Esophagus muscularis mucosa (tissue), 4 donors: ENCODE measurements at regions not wholly inside any gene's neighbourhood (a gene's known extent, or its start where the extent isn't known, plus 50 kb on each side); places are given as distances from the start of the nearest gene placed in this dataset.

Source experiments
- DNase-seq: peaks from one replicate; pipeline ENCODE4 v3.0.0-alpha.2; 2017; ENCODE audit errors: extremely low spot score
- H3K27ac ChIP-seq, 4 donors: fragments of 200-600 bp; sonication (generic); replicated peaks in 1 of 4; 1 replicate in 3 of 4; 2 replicates in 1 of 4; pipeline ENCODE4 v1.5.1; 2016 to 2019; ENCODE audit warnings: mild to moderate bottlenecking in 1 of 4
- H3K27me3 ChIP-seq, 4 donors: fragments of 200-600 bp; sonication (generic); one replicate each; pipeline versions ENCODE4 v1.5.1 to v1.6.0; 2016 to 2019
- H3K36me3 ChIP-seq, 4 donors: fragments of 200-600 bp; sonication (generic); one replicate each; pipeline ENCODE4 v1.5.1; 2016 to 2019
- H3K4me1 ChIP-seq, 4 donors: fragments of 200-600 bp; sonication (generic); one replicate each; pipeline ENCODE4 v1.5.1; 2016 to 2019
- H3K4me3 ChIP-seq, 4 donors: fragments of 200-600 bp; sonication (generic); 1 replicate in 2 of 4; 2 replicates in 2 of 4; pipeline ENCODE4 v1.5.1; 2016 to 2019; ENCODE audit warnings: mild to moderate bottlenecking in 4 of 4, moderate library complexity in 1 of 4
- H3K9me3 ChIP-seq, 4 donors: fragments of 200-600 bp; sonication (generic); 1 replicate in 3 of 4; 2 replicates in 1 of 4; pipeline ENCODE4 v1.5.1; 2016 to 2019
- EP300 ChIP-seq: sonication (generic); formaldehyde crosslinking; IDR thresholded peaks from one replicate; pipeline ENCODE4 v1.6.1; 2017; ENCODE audit warnings: antibody characterized with exemption
- POLR2A ChIP-seq: fragments of 450-650 bp; IDR thresholded peaks from one replicate; pipeline ENCODE4 v1.6.1; 2017; ENCODE audit warnings: antibody characterized with exemption, moderate library complexity, mild to moderate bottlenecking, low read depth
- POLR2AphosphoS5 ChIP-seq, 2 donors: sonication (generic); formaldehyde crosslinking; IDR thresholded peaks; one replicate each; pipeline ENCODE4 v1.6.1; 2017; ENCODE audit warnings: antibody characterized with exemption in 2 of 2
- WGBS: methylation state at CpG from one replicate; pipeline ENCODE4 v1.1.5; 2018; 5-methylcytosine and 5-hydroxymethylcytosine counted together
- intact Hi-C: fragments of 100-400 bp; cut with DNase I; formaldehyde crosslinking; loops from one replicate; pipeline ENCODE4 v1.15.1; 2023
- TF ChIP-seq, protein P1 (sequence below), 3 experiments: fragments of 200-600 bp in 2 of 3; fragments of 450-650 bp in 1 of 3; sonication (generic) in 2 of 3; IDR thresholded peaks; one replicate each; pipeline ENCODE4 v1.5.1; 2017 to 2019; ENCODE audit warnings: antibody characterized with exemption in 3 of 3, mild to moderate bottlenecking in 2 of 3, moderate library complexity in 1 of 3

GRCh38 chr4:62398318-62398717, 1198.2 kb downstream of the ADGRL3 start:
- intact Hi-C loops: no loop called here
- Histone ChIP-seq H3K4me3 (no peak overlapping the region), H3K9me3 (peaks cover 0 to 3% (median 0%) of the 10 kb centered on the region in 4 donors), H3K36me3 (no peaks in the 10 kb centered on the region), H3K27me3 (no peaks in the 10 kb centered on the region), H3K4me1 (no peaks in the 10 kb centered on the region), H3K27ac (no peak overlapping the region)
- no peak for DNase-seq
- 90% methylated on average over 3 of the region's 3 CpGs for WGBS
- TF ChIP-seq EP300: no peak
- no peak for TF ChIP-seq POLR2AphosphoS5 (IDR thresholded peaks at IDR 0.05)
- no peak for TF ChIP-seq POLR2A
- TF ChIP-seq, protein P1, sequence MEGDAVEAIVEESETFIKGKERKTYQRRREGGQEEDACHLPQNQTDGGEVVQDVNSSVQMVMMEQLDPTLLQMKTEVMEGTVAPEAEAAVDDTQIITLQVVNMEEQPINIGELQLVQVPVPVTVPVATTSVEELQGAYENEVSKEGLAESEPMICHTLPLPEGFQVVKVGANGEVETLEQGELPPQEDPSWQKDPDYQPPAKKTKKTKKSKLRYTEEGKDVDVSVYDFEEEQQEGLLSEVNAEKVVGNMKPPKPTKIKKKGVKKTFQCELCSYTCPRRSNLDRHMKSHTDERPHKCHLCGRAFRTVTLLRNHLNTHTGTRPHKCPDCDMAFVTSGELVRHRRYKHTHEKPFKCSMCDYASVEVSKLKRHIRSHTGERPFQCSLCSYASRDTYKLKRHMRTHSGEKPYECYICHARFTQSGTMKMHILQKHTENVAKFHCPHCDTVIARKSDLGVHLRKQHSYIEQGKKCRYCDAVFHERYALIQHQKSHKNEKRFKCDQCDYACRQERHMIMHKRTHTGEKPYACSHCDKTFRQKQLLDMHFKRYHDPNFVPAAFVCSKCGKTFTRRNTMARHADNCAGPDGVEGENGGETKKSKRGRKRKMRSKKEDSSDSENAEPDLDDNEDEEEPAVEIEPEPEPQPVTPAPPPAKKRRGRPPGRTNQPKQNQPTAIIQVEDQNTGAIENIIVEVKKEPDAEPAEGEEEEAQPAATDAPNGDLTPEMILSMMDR (IDR thresholded peaks at IDR 0.05): no peak

GRCh38 chr4:62394766-62395165, 1194.6 kb downstream of the ADGRL3 start:
- intact Hi-C loops: no loop called here
- no peak overlapping the region for H3K27ac ChIP-seq
- H3K36me3 ChIP-seq: no peaks in the 10 kb centered on the region
- no peaks in the 10 kb centered on the region for H3K4me1 ChIP-seq
- WGBS: 31% methylated on average over 1 of the region's 1 CpG
- no peaks in the 10 kb centered on the region for H3K27me3 ChIP-seq
- H3K9me3 ChIP-seq: peaks cover 0 to 3% (median 0%) of the 10 kb centered on the region in 4 donors
- TF ChIP-seq POLR2A (no peak), EP300 (no peak)
- DNase-seq: no peak
- H3K4me3 ChIP-seq: no peak overlapping the region

DNA sequence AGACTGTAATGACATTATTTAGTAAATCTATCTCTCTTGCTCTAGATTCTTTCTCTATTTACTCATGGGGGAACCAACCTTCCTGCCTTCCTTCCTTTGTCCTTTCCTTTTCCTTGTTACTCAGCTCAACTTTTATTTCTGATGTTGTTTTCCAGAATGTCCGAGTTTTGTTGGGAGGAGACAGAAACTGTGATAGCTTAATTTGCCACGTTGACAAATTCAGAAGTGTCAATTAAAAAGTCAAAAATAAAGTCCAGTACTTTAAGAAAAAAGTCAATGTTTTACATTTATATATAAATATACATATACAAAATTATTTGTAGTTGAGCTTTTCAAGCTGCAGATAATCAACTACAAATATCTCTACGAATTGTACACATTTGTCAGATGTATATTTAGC, 1187.7 kb downstream of the ADGRL3 start:
- no peak overlapping the region for H3K27ac ChIP-seq
- no peaks in the 10 kb centered on the region for H3K9me3 ChIP-seq
- WGBS: 91% methylated on average over 3 of the region's 3 CpGs
- H3K4me1 ChIP-seq: no peaks in the 10 kb centered on the region
- no peaks in the 10 kb centered on the region for H3K36me3 ChIP-seq
- intact Hi-C loops: no loop called here
- no peak for DNase-seq
- no peak overlapping the region for H3K4me3 ChIP-seq
- TF ChIP-seq, protein P1 (IDR thresholded peaks at IDR 0.05): no peak
- no peak for TF ChIP-seq EP300
- no peak for TF ChIP-seq POLR2AphosphoS5 (IDR thresholded peaks at IDR 0.05)
- no peak for TF ChIP-seq POLR2A
- H3K27me3 ChIP-seq: no peaks in the 10 kb centered on the region

DNA sequence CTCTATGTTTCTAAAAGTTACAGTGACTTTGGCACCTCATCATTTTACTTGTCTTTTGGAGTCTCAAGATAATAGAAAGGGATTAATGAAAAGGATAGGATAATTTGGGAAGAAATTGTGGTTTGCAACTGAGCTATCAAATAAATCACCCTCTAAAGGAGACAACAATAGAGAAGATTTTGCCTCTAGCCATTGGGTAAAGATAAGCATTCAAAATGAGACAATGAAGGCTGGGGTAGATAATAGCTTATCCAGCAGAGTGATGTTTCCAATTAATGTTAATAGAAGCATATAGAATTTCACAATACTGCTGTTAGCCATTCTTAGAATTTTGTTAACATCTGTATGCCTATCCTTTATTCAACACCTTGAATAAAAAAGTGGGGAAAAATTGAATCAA, 1177.6 kb downstream of the ADGRL3 start:
- H3K27me3 ChIP-seq: no peaks in the 10 kb centered on the region
- no peak overlapping the region for H3K27ac ChIP-seq
- H3K4me1 ChIP-seq: no peaks in the 10 kb centered on the region
- H3K36me3 ChIP-seq: no peaks in the 10 kb centered on the region
- TF ChIP-seq, protein P1 (IDR thresholded peaks at IDR 0.05): no peak
- TF ChIP-seq POLR2AphosphoS5 (IDR thresholded peaks at IDR 0.05) (no peak), POLR2A (no peak), EP300 (no peak)
- intact Hi-C loops: no loop called here
- DNase-seq: no peak
- H3K9me3 ChIP-seq: no peaks in the 10 kb centered on the region
- no peak overlapping the region for H3K4me3 ChIP-seq

DNA sequence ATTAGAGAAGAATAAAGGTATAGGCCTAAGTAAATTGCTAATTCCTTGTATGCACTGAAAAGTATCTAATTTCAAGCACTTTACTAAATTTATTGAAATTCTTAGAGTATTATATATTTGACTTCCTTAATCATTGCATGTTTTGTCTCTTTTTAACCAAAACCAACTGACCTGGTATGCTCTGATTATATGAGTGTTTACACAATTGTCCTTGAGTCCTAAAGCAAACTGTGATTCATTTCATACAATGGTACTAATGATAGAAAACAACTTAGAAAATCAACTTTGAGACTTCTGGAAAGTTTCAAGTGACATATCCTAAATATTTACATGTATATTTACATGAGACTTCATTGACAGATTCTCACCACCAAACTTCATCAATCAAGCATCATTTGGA, 1177.1 kb downstream of the ADGRL3 start:
- Histone ChIP-seq H3K27ac (no peak overlapping the region), H3K36me3 (no peaks in the 10 kb centered on the region), H3K27me3 (no peaks in the 10 kb centered on the region), H3K4me1 (no peaks in the 10 kb centered on the region), H3K4me3 (no peak overlapping the region), H3K9me3 (no peaks in the 10 kb centered on the region)
- TF ChIP-seq POLR2AphosphoS5 (IDR thresholded peaks at IDR 0.05) (no peak), POLR2A (no peak), EP300 (no peak)
- TF ChIP-seq, protein P1 (IDR thresholded peaks at IDR 0.05): no peak
- intact Hi-C loops: no loop called here
- DNase-seq: no peak
